Loucy (cell line): ENCODE measurements at regions not wholly inside any gene's neighbourhood (a gene's known extent, or its start where the extent isn't known, plus 50 kb on each side); places are given as distances from the start of the nearest gene placed in this dataset.

Experiments
- EZH2phosphoT487 ChIP-seq: fragments of 200-600 bp; IDR thresholded peaks from 2 replicates; pipeline ENCODE4 v1.6.1; 2018; ENCODE audit warnings: antibody characterized with exemption, mild to moderate bottlenecking, moderate library complexity, borderline replicate concordance
- TF ChIP-seq, protein P1 (sequence below): fragments of 200-600 bp; sonication (generic); conservative IDR thresholded peaks from 2 replicates; pipeline ENCODE4 v1.5.1; 2014; ENCODE audit warnings: mild to moderate bottlenecking, antibody characterized with exemption, low read length

GRCh38 chr2:164439885-164440284 lies 181.4 kb downstream of the GRB14 start:
- TF ChIP-seq, protein P1, sequence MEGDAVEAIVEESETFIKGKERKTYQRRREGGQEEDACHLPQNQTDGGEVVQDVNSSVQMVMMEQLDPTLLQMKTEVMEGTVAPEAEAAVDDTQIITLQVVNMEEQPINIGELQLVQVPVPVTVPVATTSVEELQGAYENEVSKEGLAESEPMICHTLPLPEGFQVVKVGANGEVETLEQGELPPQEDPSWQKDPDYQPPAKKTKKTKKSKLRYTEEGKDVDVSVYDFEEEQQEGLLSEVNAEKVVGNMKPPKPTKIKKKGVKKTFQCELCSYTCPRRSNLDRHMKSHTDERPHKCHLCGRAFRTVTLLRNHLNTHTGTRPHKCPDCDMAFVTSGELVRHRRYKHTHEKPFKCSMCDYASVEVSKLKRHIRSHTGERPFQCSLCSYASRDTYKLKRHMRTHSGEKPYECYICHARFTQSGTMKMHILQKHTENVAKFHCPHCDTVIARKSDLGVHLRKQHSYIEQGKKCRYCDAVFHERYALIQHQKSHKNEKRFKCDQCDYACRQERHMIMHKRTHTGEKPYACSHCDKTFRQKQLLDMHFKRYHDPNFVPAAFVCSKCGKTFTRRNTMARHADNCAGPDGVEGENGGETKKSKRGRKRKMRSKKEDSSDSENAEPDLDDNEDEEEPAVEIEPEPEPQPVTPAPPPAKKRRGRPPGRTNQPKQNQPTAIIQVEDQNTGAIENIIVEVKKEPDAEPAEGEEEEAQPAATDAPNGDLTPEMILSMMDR, result no peak
- no peak for TF ChIP-seq EZH2phosphoT487
